ENCODE measurements at regions not wholly inside any gene's neighbourhood (a gene's known extent, or its start where the extent isn't known, plus 50 kb on each side); places are given as distances from the start of the nearest gene placed in this dataset.

GRCh38 chr9:85292261-85292660 is 449.5 kb downstream of the AGTPBP1 start:
- Histone ChIP-seq H3K4me2 (ENCODE audit: low read length) (no peak overlapping the region), H3K4me3 (ENCODE audit: low read length) (no peak overlapping the region), H3K27ac (ENCODE audit: low read length) (no peak overlapping the region), H3K79me2 (replicated peaks; ENCODE audit: insufficient read depth, low read length) (no peaks in the 10 kb centered on the region), H3K9me2 (ENCODE audit: insufficient read depth, low read length) (no peaks in the 10 kb centered on the region), H4K20me1 (ENCODE audit: insufficient read depth) (no peaks in the 10 kb centered on the region), H3K27me3 (ENCODE audit: insufficient read depth, low read depth, low read length) (no peaks in the 10 kb centered on the region), H3K36me3 (ENCODE audit: insufficient read depth, low read length) (no peaks in the 10 kb centered on the region), H3K9me3 (ENCODE audit: low read length) (no peaks in the 10 kb centered on the region), H2AFZ (ENCODE audit: low read depth, low read length) (no peak overlapping the region), H3F3A (ENCODE audit: insufficient read depth, low read length, poor library complexity, severe bottlenecking) (no peaks in the 10 kb centered on the region), H3K9ac (ENCODE audit: low read length) (no peak overlapping the region)
- TF ChIP-seq EZH2 (IDR thresholded peaks at IDR 0.05; ENCODE audit: borderline replicate concordance, insufficient read depth, low read length, poor library complexity, severe bottlenecking) (no peak), TAF1 (IDR thresholded peaks at IDR 0.05; ENCODE audit: low read depth) (no peak), CTCF (IDR thresholded peaks at IDR 0.05; ENCODE audit: poor library complexity, severe bottlenecking) (no peak), RAD21 (conservative IDR thresholded peaks at IDR 0.05) (no peak), SMC3 (conservative IDR thresholded peaks at IDR 0.05; ENCODE audit: poor library complexity) (no peak), EP300 (conservative IDR thresholded peaks at IDR 0.05; ENCODE audit: poor library complexity, severe bottlenecking) (no peak), POLR2AphosphoS5 (IDR thresholded peaks at IDR 0.05) (no peak), MXI1 (conservative IDR thresholded peaks at IDR 0.05; ENCODE audit: poor library complexity, severe bottlenecking) (no peak)
- TF ChIP-seq, protein P1, sequence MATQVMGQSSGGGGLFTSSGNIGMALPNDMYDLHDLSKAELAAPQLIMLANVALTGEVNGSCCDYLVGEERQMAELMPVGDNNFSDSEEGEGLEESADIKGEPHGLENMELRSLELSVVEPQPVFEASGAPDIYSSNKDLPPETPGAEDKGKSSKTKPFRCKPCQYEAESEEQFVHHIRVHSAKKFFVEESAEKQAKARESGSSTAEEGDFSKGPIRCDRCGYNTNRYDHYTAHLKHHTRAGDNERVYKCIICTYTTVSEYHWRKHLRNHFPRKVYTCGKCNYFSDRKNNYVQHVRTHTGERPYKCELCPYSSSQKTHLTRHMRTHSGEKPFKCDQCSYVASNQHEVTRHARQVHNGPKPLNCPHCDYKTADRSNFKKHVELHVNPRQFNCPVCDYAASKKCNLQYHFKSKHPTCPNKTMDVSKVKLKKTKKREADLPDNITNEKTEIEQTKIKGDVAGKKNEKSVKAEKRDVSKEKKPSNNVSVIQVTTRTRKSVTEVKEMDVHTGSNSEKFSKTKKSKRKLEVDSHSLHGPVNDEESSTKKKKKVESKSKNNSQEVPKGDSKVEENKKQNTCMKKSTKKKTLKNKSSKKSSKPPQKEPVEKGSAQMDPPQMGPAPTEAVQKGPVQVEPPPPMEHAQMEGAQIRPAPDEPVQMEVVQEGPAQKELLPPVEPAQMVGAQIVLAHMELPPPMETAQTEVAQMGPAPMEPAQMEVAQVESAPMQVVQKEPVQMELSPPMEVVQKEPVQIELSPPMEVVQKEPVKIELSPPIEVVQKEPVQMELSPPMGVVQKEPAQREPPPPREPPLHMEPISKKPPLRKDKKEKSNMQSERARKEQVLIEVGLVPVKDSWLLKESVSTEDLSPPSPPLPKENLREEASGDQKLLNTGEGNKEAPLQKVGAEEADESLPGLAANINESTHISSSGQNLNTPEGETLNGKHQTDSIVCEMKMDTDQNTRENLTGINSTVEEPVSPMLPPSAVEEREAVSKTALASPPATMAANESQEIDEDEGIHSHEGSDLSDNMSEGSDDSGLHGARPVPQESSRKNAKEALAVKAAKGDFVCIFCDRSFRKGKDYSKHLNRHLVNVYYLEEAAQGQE (IDR thresholded peaks at IDR 0.05; ENCODE audit: borderline replicate concordance), result no peak

GRCh38 chr9:85291266-85291665 is 450.5 kb downstream of the AGTPBP1 start:
- H3F3A ChIP-seq (ENCODE audit: insufficient read depth, low read length, poor library complexity, severe bottlenecking), result no peaks in the 10 kb centered on the region
- H4K20me1 ChIP-seq (ENCODE audit: insufficient read depth), result no peaks in the 10 kb centered on the region
- TF ChIP-seq MXI1 (conservative IDR thresholded peaks at IDR 0.05; ENCODE audit: poor library complexity, severe bottlenecking), result no peak
- no peak for TF ChIP-seq TAF1 (IDR thresholded peaks at IDR 0.05; ENCODE audit: low read depth)
- TF ChIP-seq SMC3 (conservative IDR thresholded peaks at IDR 0.05; ENCODE audit: poor library complexity), result no peak
- TF ChIP-seq, protein P1 (IDR thresholded peaks at IDR 0.05; ENCODE audit: borderline replicate concordance), result no peak
- no peak for TF ChIP-seq CTCF (IDR thresholded peaks at IDR 0.05; ENCODE audit: poor library complexity, severe bottlenecking)
- no peak for TF ChIP-seq POLR2AphosphoS5 (IDR thresholded peaks at IDR 0.05)
- TF ChIP-seq EZH2 (IDR thresholded peaks at IDR 0.05; ENCODE audit: borderline replicate concordance, insufficient read depth, low read length, poor library complexity, severe bottlenecking), result no peak
- TF ChIP-seq RAD21 (conservative IDR thresholded peaks at IDR 0.05), result no peak
- no peak for TF ChIP-seq EP300 (conservative IDR thresholded peaks at IDR 0.05; ENCODE audit: poor library complexity, severe bottlenecking)
- no peak overlapping the region for H3K4me2 ChIP-seq (ENCODE audit: low read length)
- H3K4me3 ChIP-seq (ENCODE audit: low read length), result no peak overlapping the region
- H3K9me2 ChIP-seq (ENCODE audit: insufficient read depth, low read length), result no peaks in the 10 kb centered on the region
- H3K9ac ChIP-seq (ENCODE audit: low read length), result no peak overlapping the region
- no peak overlapping the region for H2AFZ ChIP-seq (ENCODE audit: low read depth, low read length)
- no peaks in the 10 kb centered on the region for H3K9me3 ChIP-seq (ENCODE audit: low read length)
- H3K27me3 ChIP-seq (ENCODE audit: insufficient read depth, low read depth, low read length), result no peaks in the 10 kb centered on the region
- no peaks in the 10 kb centered on the region for H3K36me3 ChIP-seq (ENCODE audit: insufficient read depth, low read length)
- H3K27ac ChIP-seq (ENCODE audit: low read length), result no peak overlapping the region
- no peaks in the 10 kb centered on the region for H3K79me2 ChIP-seq (replicated peaks; ENCODE audit: insufficient read depth, low read length)
